Colonic mucosa (tissue), 4 donors: ENCODE measurements at regions not wholly inside any gene's neighbourhood (a gene's known extent, or its start where the extent isn't known, plus 50 kb on each side); places are given as distances from the start of the nearest gene placed in this dataset.

ENCODE experiments used
- DNase-seq: peaks from one replicate; pipeline ENCODE4 v3.0.0-alpha.2; 2020
- H3K27ac ChIP-seq: fragments of 200-600 bp; one replicate; pipeline ENCODE4 v1.8.0; 2021
- H3K27me3 ChIP-seq: fragments of 200-600 bp; one replicate; pipeline ENCODE4 v1.8.0; 2021
- H3K36me3 ChIP-seq: fragments of 200-600 bp; one replicate; pipeline ENCODE4 v1.8.0; 2021
- H3K4me1 ChIP-seq: fragments of 200-600 bp; one replicate; pipeline ENCODE4 v1.8.0; 2021; ENCODE audit warnings: mild to moderate bottlenecking
- H3K4me3 ChIP-seq: fragments of 200-600 bp; one replicate; pipeline ENCODE4 v1.8.0; 2021
- H3K9ac ChIP-seq, 2 donors: one replicate each; pipeline ENCODE4 v1.7.0; 2013; ENCODE audit warnings: control low read depth in 2 of 2, low read depth in 2 of 2, low read length in 2 of 2
- H3K9me3 ChIP-seq: fragments of 200-600 bp; one replicate; pipeline ENCODE4 v1.8.0; 2021
- intact Hi-C: fragments of 100-400 bp; cut with DNase I; formaldehyde crosslinking; loops from one replicate; pipeline ENCODE4 v1.14.1; 2022
- TF ChIP-seq, protein P1 (sequence below): fragments of 200-600 bp; IDR thresholded peaks from one replicate; pipeline ENCODE4 v1.8.0; 2022; ENCODE audit warnings: antibody characterized with exemption, mild to moderate bottlenecking
- donor health status: healthy.
- donor health status: DM: no; HTN: no; CAD: no.
- donor health status: DM: no; HTN: no; CAD: no.

DNA sequence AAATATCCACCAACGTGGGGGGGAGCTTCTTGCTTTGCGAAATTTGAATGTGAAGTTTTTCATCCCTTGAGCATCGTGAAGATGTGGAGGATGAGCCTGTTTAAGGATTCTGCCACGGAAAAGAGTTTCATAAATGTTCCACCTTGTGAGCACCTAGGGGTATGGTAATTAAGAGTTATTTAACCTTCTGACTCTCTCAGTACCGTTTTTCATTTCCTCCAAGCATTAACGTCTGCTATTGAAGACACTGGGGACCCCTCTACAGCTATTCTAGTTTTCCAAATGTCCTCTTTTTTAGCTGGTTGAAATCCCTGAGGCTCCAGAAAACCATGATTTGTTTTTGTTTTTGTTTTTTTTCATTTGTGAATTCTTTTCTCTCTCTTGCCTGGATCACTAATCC lies 79.1 kb upstream of the GALNT2 start:
- TF ChIP-seq, protein P1, sequence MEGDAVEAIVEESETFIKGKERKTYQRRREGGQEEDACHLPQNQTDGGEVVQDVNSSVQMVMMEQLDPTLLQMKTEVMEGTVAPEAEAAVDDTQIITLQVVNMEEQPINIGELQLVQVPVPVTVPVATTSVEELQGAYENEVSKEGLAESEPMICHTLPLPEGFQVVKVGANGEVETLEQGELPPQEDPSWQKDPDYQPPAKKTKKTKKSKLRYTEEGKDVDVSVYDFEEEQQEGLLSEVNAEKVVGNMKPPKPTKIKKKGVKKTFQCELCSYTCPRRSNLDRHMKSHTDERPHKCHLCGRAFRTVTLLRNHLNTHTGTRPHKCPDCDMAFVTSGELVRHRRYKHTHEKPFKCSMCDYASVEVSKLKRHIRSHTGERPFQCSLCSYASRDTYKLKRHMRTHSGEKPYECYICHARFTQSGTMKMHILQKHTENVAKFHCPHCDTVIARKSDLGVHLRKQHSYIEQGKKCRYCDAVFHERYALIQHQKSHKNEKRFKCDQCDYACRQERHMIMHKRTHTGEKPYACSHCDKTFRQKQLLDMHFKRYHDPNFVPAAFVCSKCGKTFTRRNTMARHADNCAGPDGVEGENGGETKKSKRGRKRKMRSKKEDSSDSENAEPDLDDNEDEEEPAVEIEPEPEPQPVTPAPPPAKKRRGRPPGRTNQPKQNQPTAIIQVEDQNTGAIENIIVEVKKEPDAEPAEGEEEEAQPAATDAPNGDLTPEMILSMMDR, result no peak
- no peak overlapping the region for H3K9ac ChIP-seq
- DNase-seq, result no peak
- no peaks in the 10 kb centered on the region for H3K27me3 ChIP-seq
- no peaks in the 10 kb centered on the region for H3K4me1 ChIP-seq
- intact Hi-C loops, result no loop called here
- H3K36me3 ChIP-seq, result no peaks in the 10 kb centered on the region
- H3K27ac ChIP-seq, result no peak overlapping the region
- H3K4me3 ChIP-seq, result no peak overlapping the region
- no peaks in the 10 kb centered on the region for H3K9me3 ChIP-seq

DNA sequence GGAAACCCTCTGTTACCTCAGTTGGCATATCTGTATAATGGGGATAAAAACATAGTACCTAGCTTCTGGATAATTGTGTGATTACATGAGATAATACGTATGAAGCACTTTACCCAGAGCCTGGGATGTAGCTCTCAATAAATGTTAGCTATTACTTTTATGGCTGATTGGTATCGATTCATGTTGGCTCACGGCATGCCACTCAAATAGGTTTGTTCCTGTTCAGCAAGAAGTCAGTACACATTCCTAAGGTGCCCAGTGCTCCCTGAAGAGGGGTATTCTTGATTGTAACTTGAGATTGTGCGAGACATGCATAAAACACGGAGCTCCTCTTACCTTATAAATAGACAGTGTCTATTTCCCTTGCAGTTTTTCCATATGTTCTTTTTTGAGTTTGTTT lies 78.5 kb upstream of the GALNT2 start:
- no peak for DNase-seq
- TF ChIP-seq, protein P1, result no peak

DNA sequence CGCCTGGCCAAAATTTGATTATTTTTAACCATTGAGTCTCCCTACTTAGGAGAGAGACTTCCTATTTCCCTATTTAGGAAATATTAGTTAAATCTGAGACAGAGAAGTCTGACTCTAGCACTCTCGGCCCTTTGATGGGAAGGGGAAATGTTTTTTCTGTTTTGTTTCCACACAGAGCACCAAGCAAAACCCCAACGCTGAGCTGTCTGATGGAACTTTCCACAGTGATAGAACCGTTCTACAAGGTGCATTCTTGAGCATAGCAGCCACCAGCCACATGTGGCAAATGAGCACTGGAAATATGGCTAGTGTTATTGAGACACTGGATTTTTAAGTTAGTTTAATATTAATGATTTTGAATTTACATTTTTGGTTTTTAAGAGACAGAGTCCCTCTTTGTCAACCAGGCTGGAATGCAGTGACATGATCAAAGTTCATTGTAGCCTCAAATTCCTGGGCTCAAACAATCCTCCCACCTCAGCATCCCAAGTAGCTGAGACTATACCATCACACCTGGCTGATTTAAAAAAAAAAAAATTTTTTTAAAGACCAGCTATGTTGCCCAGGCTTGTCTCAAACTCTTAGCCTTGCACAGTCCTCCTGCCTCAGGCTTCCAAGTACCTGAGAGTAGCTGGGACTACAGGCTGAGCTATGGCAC lies 77.3 kb upstream of the GALNT2 start:
- Histone ChIP-seq H3K27me3 (no peaks in the 10 kb centered on the region), H3K27ac (no peak overlapping the region), H3K36me3 (no peaks in the 10 kb centered on the region), H3K4me1 (no peaks in the 10 kb centered on the region), H3K9ac (no peak overlapping the region), H3K4me3 (no peak overlapping the region), H3K9me3 (no peaks in the 10 kb centered on the region)
- DNase-seq, result no peak
- intact Hi-C loops, result no loop called here
- TF ChIP-seq, protein P1, result no peak

More for the DNA sequence above, 78.5 kb upstream of the GALNT2 start:
- Histone ChIP-seq H3K9me3 (no peaks in the 10 kb centered on the region), H3K27me3 (no peaks in the 10 kb centered on the region), H3K4me3 (no peak overlapping the region), H3K36me3 (no peaks in the 10 kb centered on the region), H3K9ac (no peak overlapping the region), H3K27ac (no peak overlapping the region), H3K4me1 (no peaks in the 10 kb centered on the region)
- intact Hi-C loops, result no loop called here

DNA sequence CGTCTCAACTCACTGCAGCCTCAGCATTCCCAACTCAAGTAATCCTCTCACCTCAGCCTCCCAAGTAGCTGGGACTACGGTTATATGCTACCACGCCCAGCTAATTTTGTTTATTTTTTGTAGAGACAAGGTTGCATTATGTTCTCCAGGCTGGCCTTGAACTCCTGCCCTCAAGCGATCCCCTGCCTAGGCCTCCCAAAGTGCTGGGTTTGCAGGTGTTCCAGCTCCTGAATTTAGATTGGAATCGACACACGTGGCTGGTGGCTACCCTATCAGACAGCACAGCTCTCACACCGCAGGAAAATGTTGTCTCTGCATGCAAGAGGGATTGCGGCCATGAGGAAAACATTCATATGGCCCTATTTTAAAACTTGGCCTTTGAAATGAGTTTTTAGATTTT lies 76.7 kb upstream of the GALNT2 start:
- no peak overlapping the region for H3K4me3 ChIP-seq
- no peaks in the 10 kb centered on the region for H3K4me1 ChIP-seq
- H3K36me3 ChIP-seq, result no peaks in the 10 kb centered on the region
- no peak overlapping the region for H3K27ac ChIP-seq
- TF ChIP-seq, protein P1, result no peak
- DNase-seq, result no peak
- no peaks in the 10 kb centered on the region for H3K27me3 ChIP-seq
- intact Hi-C loops, result no loop called here
- no peaks in the 10 kb centered on the region for H3K9me3 ChIP-seq
- H3K9ac ChIP-seq, result no peak overlapping the region

DNA sequence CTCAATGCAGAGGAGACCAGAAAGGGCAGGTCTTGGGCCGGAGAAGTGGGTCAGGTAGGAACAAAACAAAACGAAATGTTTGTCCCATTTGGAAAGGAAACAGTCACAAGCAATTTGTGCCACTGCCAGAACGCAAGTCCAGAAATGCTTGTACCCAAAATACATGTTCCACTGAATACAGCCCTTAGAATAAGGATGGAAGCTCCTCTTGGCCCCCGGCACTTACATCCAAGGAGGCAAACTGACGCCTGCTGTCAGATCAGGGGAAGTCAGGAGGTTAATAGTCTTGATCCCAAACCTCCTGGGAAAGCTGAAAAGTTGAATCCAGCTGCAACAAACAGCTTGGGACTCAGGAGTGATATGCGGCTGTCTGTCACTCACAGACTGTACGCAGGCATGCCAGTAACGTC lies 75.9 kb upstream of the GALNT2 start:
- no peaks in the 10 kb centered on the region for H3K9me3 ChIP-seq
- no peak overlapping the region for H3K27ac ChIP-seq
- no peaks in the 10 kb centered on the region for H3K27me3 ChIP-seq
- no peaks in the 10 kb centered on the region for H3K4me1 ChIP-seq
- H3K4me3 ChIP-seq, result no peak overlapping the region
- intact Hi-C loops, result no loop called here
- no peak overlapping the region for H3K9ac ChIP-seq
- DNase-seq, result no peak
- no peaks in the 10 kb centered on the region for H3K36me3 ChIP-seq
- TF ChIP-seq, protein P1, result no peak
